Suprapubic skin (tissue), 3 donors: ENCODE measurements at regions not wholly inside any gene's neighbourhood (a gene's known extent, or its start where the extent isn't known, plus 50 kb on each side); places are given as distances from the start of the nearest gene placed in this dataset.

Experiments used
- EP300 ChIP-seq: sonication (generic); formaldehyde crosslinking; IDR thresholded peaks from one replicate; pipeline ENCODE4 v1.6.1; 2017; ENCODE audit warnings: antibody characterized with exemption
- POLR2A ChIP-seq, 2 donors: fragments of 450-650 bp; IDR thresholded peaks; one replicate each; pipeline ENCODE4 v1.6.1; 2017; ENCODE audit warnings: antibody characterized with exemption in 2 of 2, mild to moderate bottlenecking in 2 of 2, moderate library complexity in 2 of 2
- TF ChIP-seq, protein P1 (sequence below), 2 donors: fragments of 200-600 bp in 1 of 2; fragments of 450-650 bp in 1 of 2; sonication (generic) in 1 of 2; IDR thresholded peaks; one replicate each; pipeline ENCODE4 v1.5.1; 2016 to 2019; ENCODE audit warnings: antibody characterized with exemption in 2 of 2, mild to moderate bottlenecking in 1 of 2, moderate library complexity in 1 of 2

DNA sequence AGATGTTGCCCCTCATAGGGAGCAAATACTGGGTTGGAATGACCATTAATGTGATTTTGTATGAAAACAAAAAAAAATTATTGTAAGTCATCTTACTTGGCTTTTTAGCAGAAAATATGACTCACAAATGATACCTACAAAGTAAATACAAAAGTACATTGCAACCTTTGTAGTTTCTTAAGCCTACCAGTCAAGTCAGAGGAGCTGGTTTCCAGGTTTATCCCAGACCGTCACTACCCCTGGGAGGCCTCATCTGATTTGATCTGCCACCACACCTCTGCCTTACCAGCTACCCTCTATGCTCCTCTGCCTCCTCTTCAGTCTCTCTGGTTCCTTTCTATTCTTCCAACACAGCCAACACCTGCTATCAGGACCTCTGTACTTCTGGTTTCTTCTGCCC is 349.9 kb upstream of the CCNH start:
- TF ChIP-seq, protein P1, sequence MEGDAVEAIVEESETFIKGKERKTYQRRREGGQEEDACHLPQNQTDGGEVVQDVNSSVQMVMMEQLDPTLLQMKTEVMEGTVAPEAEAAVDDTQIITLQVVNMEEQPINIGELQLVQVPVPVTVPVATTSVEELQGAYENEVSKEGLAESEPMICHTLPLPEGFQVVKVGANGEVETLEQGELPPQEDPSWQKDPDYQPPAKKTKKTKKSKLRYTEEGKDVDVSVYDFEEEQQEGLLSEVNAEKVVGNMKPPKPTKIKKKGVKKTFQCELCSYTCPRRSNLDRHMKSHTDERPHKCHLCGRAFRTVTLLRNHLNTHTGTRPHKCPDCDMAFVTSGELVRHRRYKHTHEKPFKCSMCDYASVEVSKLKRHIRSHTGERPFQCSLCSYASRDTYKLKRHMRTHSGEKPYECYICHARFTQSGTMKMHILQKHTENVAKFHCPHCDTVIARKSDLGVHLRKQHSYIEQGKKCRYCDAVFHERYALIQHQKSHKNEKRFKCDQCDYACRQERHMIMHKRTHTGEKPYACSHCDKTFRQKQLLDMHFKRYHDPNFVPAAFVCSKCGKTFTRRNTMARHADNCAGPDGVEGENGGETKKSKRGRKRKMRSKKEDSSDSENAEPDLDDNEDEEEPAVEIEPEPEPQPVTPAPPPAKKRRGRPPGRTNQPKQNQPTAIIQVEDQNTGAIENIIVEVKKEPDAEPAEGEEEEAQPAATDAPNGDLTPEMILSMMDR (IDR thresholded peaks at IDR 0.05), result no peak
- TF ChIP-seq EP300 (no peak), POLR2A (IDR thresholded peaks at IDR 0.05) (no peak)
